GM23248 (cell line): ENCODE measurements at regions not wholly inside any gene's neighbourhood (a gene's known extent, or its start where the extent isn't known, plus 50 kb on each side); places are given as distances from the start of the nearest gene placed in this dataset.
"Not testable (repeated sequence)": the region's sequence is repeated elsewhere in the genome, so short reads cannot be mapped to it uniquely, and the experiment has no call there.

Source experiments
- DNase-seq: peaks from one replicate; pipeline ENCODE4 v3.0.0-alpha.2; 2015
- H2AFZ ChIP-seq: fragments of 200-600 bp; sonication (generic); 2 replicates; pipeline ENCODE4 v1.6.1; 2016; ENCODE audit warnings: antibody characterized with exemption
- H3F3A ChIP-seq: fragments of 200-600 bp; sonication (generic); 2 replicates; pipeline ENCODE4 v1.6.1; 2016; ENCODE audit warnings: mild to moderate bottlenecking, antibody characterized with exemption, mixed run types; ENCODE audit not compliant: insufficient read depth
- H3K27ac ChIP-seq: fragments of 200-600 bp; sonication (generic); 2 replicates; pipeline ENCODE4 v1.5.1; 2016; ENCODE audit warnings: mild to moderate bottlenecking
- H3K27me3 ChIP-seq: fragments of 200-600 bp; sonication (generic); replicated peaks from 2 replicates; pipeline ENCODE4 v1.6.1; 2016; ENCODE audit warnings: mild to moderate bottlenecking; ENCODE audit not compliant: insufficient read depth
- H3K36me3 ChIP-seq: fragments of 200-600 bp; sonication (generic); 2 replicates; pipeline ENCODE4 v1.6.1; 2016; ENCODE audit warnings: low read depth, mild to moderate bottlenecking
- H3K4me1 ChIP-seq: fragments of 200-600 bp; sonication (generic); 2 replicates; pipeline ENCODE4 v1.6.1; 2016; ENCODE audit warnings: mild to moderate bottlenecking; ENCODE audit not compliant: insufficient read depth
- H3K4me2 ChIP-seq: fragments of 200-600 bp; sonication (generic); one replicate; pipeline ENCODE4 v1.6.1; 2016; ENCODE audit warnings: mild to moderate bottlenecking; ENCODE audit not compliant: unreplicated experiment
- H3K4me3 ChIP-seq: fragments of 200-600 bp; sonication (generic); 2 replicates; pipeline ENCODE4 v1.5.1; 2016; ENCODE audit warnings: mild to moderate bottlenecking
- H3K79me2 ChIP-seq: fragments of 200-600 bp; sonication (generic); 2 replicates; pipeline ENCODE4 v1.6.1; 2016; ENCODE audit warnings: mild to moderate bottlenecking; ENCODE audit not compliant: insufficient read depth
- H3K9ac ChIP-seq: fragments of 200-600 bp; sonication (generic); 2 replicates; pipeline ENCODE4 v1.6.1; 2016; ENCODE audit warnings: mild to moderate bottlenecking
- H3K9me2 ChIP-seq: fragments of 200-600 bp; sonication (generic); 2 replicates; pipeline ENCODE4 v1.6.1; 2016; ENCODE audit warnings: mixed run types, mild to moderate bottlenecking, moderate library complexity; ENCODE audit not compliant: insufficient read depth
- H3K9me3 ChIP-seq: fragments of 200-600 bp; sonication (generic); one replicate; pipeline ENCODE4 v1.6.1; 2017; ENCODE audit warnings: low read depth
- H4K20me1 ChIP-seq: fragments of 200-600 bp; sonication (generic); 2 replicates; pipeline ENCODE4 v1.6.0; 2016; ENCODE audit not compliant: insufficient read depth
- EZH2 ChIP-seq: fragments of 200-600 bp; sonication (generic); IDR thresholded peaks from 2 replicates; pipeline ENCODE4 v1.6.1; 2018; ENCODE audit warnings: antibody characterized with exemption, mild to moderate bottlenecking; ENCODE audit not compliant: insufficient read depth, poor library complexity, severe bottlenecking
- EZH2phosphoT487 ChIP-seq: fragments of 200-600 bp; sonication (generic); IDR thresholded peaks from 2 replicates; pipeline ENCODE4 v1.6.1; 2018; ENCODE audit warnings: antibody characterized with exemption, moderate library complexity, mild to moderate bottlenecking, low read depth; ENCODE audit not compliant: insufficient read depth
- WGBS, 2 experiments: methylation state at CpG; one replicate each; pipeline ENCODE4 v1.1.6; 2015 to 2017; ENCODE audit warnings: low lambda C conversion rate in 2 of 2, low coverage in 1 of 2; ENCODE audit errors: missing lambda C conversion rate in 2 of 2; 5-methylcytosine and 5-hydroxymethylcytosine counted together
- in situ Hi-C: fragments of 300-500 bp; cut with MboI; formaldehyde crosslinking; loops from 2 replicates; pipeline ENCODE4 v1.15.0; 2020

DNA sequence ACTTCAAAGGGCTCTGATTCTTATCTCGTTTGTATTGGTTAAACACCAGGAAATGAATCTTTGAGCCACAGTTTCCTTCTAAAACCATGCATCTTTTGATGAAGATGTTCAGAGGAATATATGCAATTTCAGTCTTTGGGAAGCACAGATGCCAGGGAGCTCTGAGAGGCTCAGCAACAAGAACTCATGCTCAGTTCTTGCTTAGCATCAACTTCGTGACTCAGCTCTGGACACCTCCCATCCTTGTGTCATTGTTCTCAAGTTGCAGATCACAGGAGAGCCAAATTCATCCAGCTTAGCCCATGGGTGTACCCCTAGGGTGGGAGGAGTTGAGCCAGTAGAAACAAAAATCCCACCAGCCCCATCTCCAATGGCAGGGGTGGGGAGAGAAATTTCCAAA, 219.6 kb upstream of the MAOA start:
- TF ChIP-seq EZH2phosphoT487 (no peak), EZH2 (no peak)
- no peaks in the 10 kb centered on the region for H3K9me2 ChIP-seq
- 5% methylated on average over 2 of the region's 2 CpGs for WGBS, 2 experiments

DNA sequence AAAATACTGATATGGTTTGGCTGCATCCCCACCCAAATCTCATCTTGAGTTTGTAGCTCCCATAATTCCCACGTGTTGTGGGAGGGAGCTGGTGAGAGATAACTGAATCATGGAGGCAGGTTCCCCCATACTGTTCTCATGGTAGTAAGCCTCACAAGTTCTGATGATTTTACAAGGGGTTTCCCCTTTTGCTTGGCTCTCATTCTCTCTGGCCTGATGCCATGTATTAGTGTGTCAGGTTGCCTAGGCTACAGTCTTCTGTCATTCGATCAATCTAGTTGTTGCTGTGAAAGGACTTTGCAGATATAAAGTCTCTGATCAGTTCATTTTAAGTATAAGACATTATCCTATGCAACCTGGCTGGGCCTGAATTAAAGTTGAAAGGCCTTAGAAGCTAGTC, 209.3 kb upstream of the MAOA start:
- no peaks in the 10 kb centered on the region for H3K9me3 ChIP-seq
- no peaks in the 10 kb centered on the region for H3K36me3 ChIP-seq
- no peak overlapping the region for H3K4me2 ChIP-seq
- TF ChIP-seq EZH2 = no peak
- TF ChIP-seq EZH2phosphoT487 = no peak
- no peaks in the 10 kb centered on the region for H3K9me2 ChIP-seq
- no peaks in the 10 kb centered on the region for H3K79me2 ChIP-seq
- no peaks in the 10 kb centered on the region for H3K27me3 ChIP-seq
- no peak overlapping the region for H3K9ac ChIP-seq
- DNase-seq = no peak
- no peaks in the 10 kb centered on the region for H3F3A ChIP-seq
- in situ Hi-C loops = no loop called here
- no peaks in the 10 kb centered on the region for H4K20me1 ChIP-seq
- no peak overlapping the region for H2AFZ ChIP-seq
- H3K27ac ChIP-seq = no peak overlapping the region
- H3K4me1 ChIP-seq = no peaks in the 10 kb centered on the region
- H3K4me3 ChIP-seq = no peak overlapping the region
- WGBS, 2 experiments = 0 to 7% methylated on average over 2 of the region's 2 CpGs

More for the DNA sequence above, 219.6 kb upstream of the MAOA start:
- H3K9ac ChIP-seq = no peak overlapping the region
- no peaks in the 10 kb centered on the region for H3K4me1 ChIP-seq
- no peaks in the 10 kb centered on the region for H3F3A ChIP-seq
- H3K9me3 ChIP-seq = no peaks in the 10 kb centered on the region
- H3K4me2 ChIP-seq = no peak overlapping the region
- H3K4me3 ChIP-seq = no peak overlapping the region
- H3K79me2 ChIP-seq = no peaks in the 10 kb centered on the region
- H2AFZ ChIP-seq = no peak overlapping the region
- H3K27me3 ChIP-seq = no peaks in the 10 kb centered on the region
- no peaks in the 10 kb centered on the region for H3K36me3 ChIP-seq
- in situ Hi-C loops = no loop called here
- no peak overlapping the region for H3K27ac ChIP-seq
- H4K20me1 ChIP-seq = no peaks in the 10 kb centered on the region
- DNase-seq = no peak

DNA sequence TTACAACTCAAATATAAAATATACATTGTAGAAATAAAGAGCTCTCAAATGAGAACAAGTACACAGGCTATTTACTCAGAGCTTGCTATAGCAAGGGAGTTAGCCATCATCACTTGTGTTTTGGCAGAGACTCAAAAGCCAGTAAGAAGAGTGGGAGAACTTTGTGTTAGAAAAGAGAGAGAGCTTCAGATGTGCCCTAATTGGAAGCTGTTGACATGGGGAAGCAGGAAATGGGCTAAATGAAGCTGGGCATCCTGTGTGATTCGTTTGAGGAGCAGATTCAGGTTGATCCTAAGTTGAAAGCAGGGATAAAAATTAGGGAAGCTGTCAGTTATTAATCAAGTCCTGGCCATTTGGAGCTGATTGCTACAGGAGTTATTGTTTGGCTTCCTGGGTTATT, 207.4 kb upstream of the MAOA start:
- H3K4me1 ChIP-seq = no peaks in the 10 kb centered on the region
- H3K4me3 ChIP-seq = no peak overlapping the region
- H4K20me1 ChIP-seq = no peaks in the 10 kb centered on the region
- no peaks in the 10 kb centered on the region for H3K27me3 ChIP-seq
- TF ChIP-seq EZH2 (no peak), EZH2phosphoT487 (no peak)
- H3K4me2 ChIP-seq = no peak overlapping the region
- H3K9me2 ChIP-seq = no peaks in the 10 kb centered on the region
- H3K9ac ChIP-seq = no peak overlapping the region
- no peaks in the 10 kb centered on the region for H3K36me3 ChIP-seq
- H3K9me3 ChIP-seq = no peaks in the 10 kb centered on the region
- no peaks in the 10 kb centered on the region for H3K79me2 ChIP-seq
- H3K27ac ChIP-seq = no peak overlapping the region
- in situ Hi-C loops = no loop called here
- no peak overlapping the region for H2AFZ ChIP-seq
- no peak for DNase-seq
- 0% methylated on average over 1 of the region's 1 CpG for WGBS, 2 experiments
- no peaks in the 10 kb centered on the region for H3F3A ChIP-seq

DNA sequence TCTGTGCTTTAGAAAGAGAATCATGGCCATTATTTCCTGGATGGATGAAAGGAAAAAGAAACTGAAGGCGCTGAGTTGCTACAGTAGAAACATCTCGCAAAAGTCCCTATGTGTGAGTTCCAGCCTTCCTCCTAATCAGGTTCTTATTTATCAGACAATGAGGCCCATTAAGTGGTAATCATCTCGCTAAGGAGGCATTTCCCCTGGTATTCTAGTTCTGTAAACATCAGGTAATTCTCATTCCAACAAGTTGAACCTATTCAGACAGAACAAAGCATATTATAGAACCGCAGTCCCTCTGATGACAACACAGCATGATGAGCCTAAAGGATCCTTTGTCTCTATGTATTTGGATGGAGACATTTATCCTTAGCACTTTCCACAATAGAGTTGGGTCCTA, 205.7 kb upstream of the MAOA start:
- Histone ChIP-seq H4K20me1 (no peaks in the 10 kb centered on the region), H3K36me3 (no peaks in the 10 kb centered on the region), H3K4me1 (no peaks in the 10 kb centered on the region), H3K4me2 (no peak overlapping the region), H3K9me2 (no peaks in the 10 kb centered on the region), H3F3A (no peaks in the 10 kb centered on the region), H3K79me2 (no peaks in the 10 kb centered on the region), H3K9ac (no peak overlapping the region), H3K27ac (no peak overlapping the region), H3K9me3 (no peaks in the 10 kb centered on the region), H2AFZ (no peak overlapping the region), H3K4me3 (no peak overlapping the region), H3K27me3 (no peaks in the 10 kb centered on the region)
- in situ Hi-C loops = no loop called here
- DNase-seq = no peak
- 27 to 40% methylated on average over 4 of the region's 4 CpGs for WGBS, 2 experiments
- TF ChIP-seq EZH2phosphoT487 = no peak
- TF ChIP-seq EZH2 = no peak

DNA sequence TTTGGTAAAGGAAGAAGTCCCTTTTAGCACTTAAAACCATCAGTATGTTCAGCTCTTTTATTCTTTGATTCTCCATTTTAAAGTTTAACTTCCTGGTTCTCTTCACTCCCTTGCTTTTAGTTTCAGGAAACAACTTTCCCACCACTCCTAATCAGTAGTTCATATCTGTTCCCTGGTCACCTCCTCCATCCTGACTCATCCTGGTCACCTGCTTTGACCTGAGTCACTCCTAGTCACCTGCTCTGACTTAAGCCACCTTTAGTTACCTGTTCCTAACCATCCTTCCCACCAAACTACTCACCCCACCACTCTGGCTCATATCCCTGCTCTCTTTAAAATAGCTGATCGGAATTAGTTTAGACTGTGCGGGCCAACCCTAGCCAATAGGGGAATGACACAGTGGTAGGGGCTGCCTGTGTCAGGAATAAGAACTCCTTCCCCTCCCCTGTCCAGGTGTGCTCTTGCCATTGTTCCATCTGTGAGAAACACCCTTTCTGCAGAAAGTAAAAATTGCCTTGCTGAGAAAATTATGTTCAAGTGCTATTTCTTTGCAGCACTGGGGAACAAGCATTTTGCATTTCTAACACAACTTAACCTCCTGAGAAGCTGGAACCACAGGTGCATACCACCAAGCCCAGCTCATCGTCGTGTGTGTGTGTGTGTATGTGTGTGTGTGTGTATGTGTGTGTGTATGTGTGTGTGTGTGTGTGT, 204.0 kb upstream of the MAOA start:
- 23 to 28% methylated on average over 2 to 4 of the region's 4 CpGs for WGBS, 2 experiments
- H2AFZ ChIP-seq, H3K4me1 ChIP-seq, H3K9me3 ChIP-seq, H3K27me3 ChIP-seq, H3K4me3 ChIP-seq, H3F3A ChIP-seq, H3K79me2 ChIP-seq, DNase-seq, in situ Hi-C loops, H3K9me2 ChIP-seq, H3K4me2 ChIP-seq, H3K9ac ChIP-seq, H3K36me3 ChIP-seq, H4K20me1 ChIP-seq, H3K27ac ChIP-seq: not testable (repeated sequence)
